ENCODE measurements at regions not wholly inside any gene's neighbourhood (a gene's known extent, or its start where the extent isn't known, plus 50 kb on each side); places are given as distances from the start of the nearest gene placed in this dataset.

GRCh38 chr16:79717333-79718137 lies 117.0 kb upstream of the MAF start:
- TF ChIP-seq GATA2 (IDR thresholded peaks at IDR 0.05; ENCODE audit: low read depth, low read length), result peak; percentile 98
- TF ChIP-seq GATA3 (IDR thresholded peaks at IDR 0.05; ENCODE audit: low read depth, low read length), result peak; percentile 91
